ENCODE measurements at regions not wholly inside any gene's neighbourhood (a gene's known extent, or its start where the extent isn't known, plus 50 kb on each side); places are given as distances from the start of the nearest gene placed in this dataset.

DNA sequence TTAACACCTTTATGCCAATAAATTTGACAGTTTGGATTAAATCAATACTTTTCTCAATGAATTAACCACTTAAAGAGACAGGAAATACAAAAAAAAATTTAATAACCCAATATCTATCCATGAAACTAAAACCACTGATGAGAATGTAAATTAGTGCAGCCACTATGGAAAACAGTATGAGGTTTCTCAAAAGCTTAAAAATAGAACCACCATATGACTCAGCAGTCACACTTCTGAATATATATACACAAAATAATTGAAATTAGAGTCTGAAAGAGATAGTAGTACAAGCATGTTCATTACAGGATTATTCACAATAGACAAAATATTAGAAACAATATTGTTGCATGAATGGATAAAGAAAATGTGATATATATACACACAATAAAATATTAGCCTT, 382.1 kb upstream of the SETBP1 start:
- TF ChIP-seq ZNF510 (tag by site-specific recombination; IDR thresholded peaks at IDR 0.05; ENCODE audit: insufficient replicate concordance) (no peak), ZNF707 (tag by site-specific recombination; IDR thresholded peaks at IDR 0.05) (no peak)
- TF ChIP-seq, protein P1, sequence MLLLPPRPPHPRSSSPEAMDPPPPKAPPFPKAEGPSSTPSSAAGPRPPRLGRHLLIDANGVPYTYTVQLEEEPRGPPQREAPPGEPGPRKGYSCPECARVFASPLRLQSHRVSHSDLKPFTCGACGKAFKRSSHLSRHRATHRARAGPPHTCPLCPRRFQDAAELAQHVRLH (tag by site-specific recombination; IDR thresholded peaks at IDR 0.05), result no peak

All from HEK293 (cell line).